ENCODE measurements at regions not wholly inside any gene's neighbourhood (a gene's known extent, or its start where the extent isn't known, plus 50 kb on each side); places are given as distances from the start of the nearest gene placed in this dataset.

DNA sequence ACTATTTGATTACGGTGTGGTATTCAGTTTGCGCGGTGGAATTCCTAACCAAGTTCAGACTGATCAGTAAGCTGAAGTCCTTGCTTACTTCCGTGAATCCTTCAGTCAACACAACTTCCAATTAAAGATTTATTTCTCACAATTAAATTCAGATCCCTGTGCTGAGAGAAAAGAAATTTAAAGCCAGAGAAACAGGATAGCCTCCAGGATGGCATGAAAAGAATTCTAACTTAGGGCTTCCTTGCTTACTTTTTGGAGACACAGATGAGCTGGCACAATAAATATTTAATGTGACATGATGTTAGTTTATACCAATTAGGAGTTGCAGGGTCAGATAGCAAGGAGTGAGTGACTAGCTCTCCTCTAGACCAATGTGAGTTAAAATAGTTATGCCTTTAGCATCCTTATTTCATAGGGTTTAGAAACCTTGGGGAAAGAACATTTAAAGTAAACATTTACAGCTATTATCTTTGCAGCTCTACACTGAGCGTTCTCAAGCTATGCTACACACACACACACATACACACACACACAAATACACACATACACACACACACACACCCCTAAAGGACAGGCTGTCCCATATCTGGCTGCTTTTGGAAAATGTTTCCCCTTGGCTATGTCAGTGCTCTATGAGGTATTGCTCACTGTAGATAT, 151.0 kb downstream of the TRIB2 start:
- CTCF ChIA-PET, result interaction anchor here (0.9 kb wide), 1 partner anchor 151 kb away, joined by 3 read pairs; the partner anchor contains the start of gene TRIB2

DNA sequence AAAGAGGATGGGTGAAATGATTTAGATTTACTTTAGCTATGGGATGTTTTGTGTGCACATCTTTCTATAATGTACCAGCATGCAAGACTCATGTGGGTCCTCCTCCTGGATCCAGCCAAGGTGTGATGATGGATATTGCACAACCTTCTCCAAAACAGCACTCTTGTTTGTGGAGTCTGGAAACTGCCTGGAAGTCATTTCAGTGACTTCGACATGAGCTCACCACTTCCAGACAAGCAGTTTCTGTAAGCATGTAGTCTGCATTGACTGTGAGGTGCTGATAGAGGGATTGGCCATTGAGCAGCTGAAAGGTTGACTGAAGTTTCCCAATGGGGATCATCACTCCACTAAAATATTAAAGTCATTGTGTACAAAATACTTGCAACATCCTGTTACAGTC, 154.0 kb downstream of the TRIB2 start:
- CTCF ChIA-PET, result no interaction called here
- Mint-ChIP-seq H3K9me3 (peaks cover 8% of the 10 kb centered on the region), H3K4me1 (peaks cover 4% of the 10 kb centered on the region), H3K27ac (no peak overlapping the region), H3K36me3 (ENCODE audit: low read depth) (peaks cover 2% of the 10 kb centered on the region), H3K4me3 (no peak overlapping the region), H3K27me3 (peaks cover 38% of the 10 kb centered on the region)
- no peak for DNase-seq
- POLR2A ChIA-PET, result no interaction called here

More for the DNA sequence above, 151.0 kb downstream of the TRIB2 start:
- DNase-seq, result no peak
- peaks cover 39% of the 10 kb centered on the region for H3K27me3 Mint-ChIP-seq
- no peaks in the 10 kb centered on the region for H3K4me1 Mint-ChIP-seq
- POLR2A ChIA-PET, result no interaction called here
- no peak overlapping the region for H3K27ac Mint-ChIP-seq
- H3K4me3 Mint-ChIP-seq, result no peak overlapping the region
- peaks cover 19% of the 10 kb centered on the region for H3K36me3 Mint-ChIP-seq (ENCODE audit: low read depth)
- H3K9me3 Mint-ChIP-seq, result peaks cover 27% of the 10 kb centered on the region

DNA sequence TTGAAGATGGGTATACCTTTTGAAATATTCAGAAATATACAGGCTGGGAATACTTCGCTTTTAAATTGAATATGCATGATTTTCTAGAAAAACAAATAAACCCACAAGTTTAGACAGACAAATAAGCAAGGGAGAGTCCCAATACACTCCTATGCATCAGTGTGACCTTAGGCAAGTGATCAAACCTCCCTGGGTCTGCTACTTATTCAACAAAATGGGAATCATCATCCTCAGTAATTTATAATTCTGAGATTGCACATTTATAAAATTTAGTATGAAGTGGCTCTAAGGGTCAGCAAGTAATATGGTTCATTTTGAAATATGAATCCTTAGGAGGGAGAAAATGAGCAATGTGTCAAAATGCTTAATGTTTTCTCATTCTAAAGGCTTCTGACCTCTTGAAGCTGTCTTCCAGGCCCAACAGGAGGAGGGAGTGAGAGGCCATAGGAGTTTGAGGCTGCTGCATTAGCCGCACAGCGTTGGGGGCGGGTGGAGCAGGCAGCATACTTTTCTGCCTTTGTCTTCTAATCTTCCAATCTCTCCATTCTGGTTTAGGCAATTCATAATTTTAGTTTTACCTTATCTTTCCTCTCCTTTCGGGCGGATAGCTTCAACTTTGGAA, 155.1 kb downstream of the TRIB2 start:
- POLR2A ChIA-PET, result no interaction called here
- CTCF ChIA-PET, result no interaction called here

GRCh38 chr2:12877761-12878160, 161.0 kb downstream of the TRIB2 start:
- H3K4me1 Mint-ChIP-seq, result peaks cover 4% of the 10 kb centered on the region
- no peak overlapping the region for H3K4me3 Mint-ChIP-seq
- no peak overlapping the region for H3K27ac Mint-ChIP-seq
- DNase-seq, result no peak
- ChIA-PET POLR2A (no interaction called here), CTCF (no interaction called here)
- H3K27me3 Mint-ChIP-seq, result peaks cover 8% of the 10 kb centered on the region
- H3K36me3 Mint-ChIP-seq (ENCODE audit: low read depth), result no peaks in the 10 kb centered on the region
- H3K9me3 Mint-ChIP-seq, result peaks cover 2% of the 10 kb centered on the region

More for the DNA sequence above, 155.1 kb downstream of the TRIB2 start:
- Mint-ChIP-seq H3K27ac (no peak overlapping the region), H3K4me1 (peaks cover 4% of the 10 kb centered on the region), H3K27me3 (peaks cover 33% of the 10 kb centered on the region), H3K36me3 (ENCODE audit: low read depth) (no peaks in the 10 kb centered on the region), H3K9me3 (peaks cover 2% of the 10 kb centered on the region), H3K4me3 (no peak overlapping the region)
- no peak for DNase-seq

DNA sequence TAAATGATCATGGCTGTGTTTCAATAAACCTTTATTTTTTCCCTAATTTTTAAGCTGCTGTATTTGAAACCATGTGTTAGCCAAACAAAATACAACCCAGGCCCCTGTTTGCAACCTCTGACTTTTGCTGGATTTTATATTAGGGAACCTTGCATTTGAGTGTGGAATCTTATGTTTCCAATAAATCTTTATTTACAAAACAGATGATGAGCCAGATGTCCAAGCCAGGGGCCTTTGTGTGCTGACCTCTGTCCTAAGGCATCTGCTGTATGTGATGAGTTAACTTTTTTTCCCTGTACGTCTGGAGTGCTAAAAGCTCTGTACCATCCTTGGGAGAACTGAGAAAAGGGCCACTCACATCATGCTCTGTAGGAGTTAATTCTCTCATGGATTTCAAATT, 162.9 kb downstream of the TRIB2 start:
- Mint-ChIP-seq H3K4me3 (no peak overlapping the region), H3K9me3 (peaks cover 2% of the 10 kb centered on the region), H3K27ac (no peak overlapping the region), H3K4me1 (no peaks in the 10 kb centered on the region), H3K36me3 (ENCODE audit: low read depth) (no peaks in the 10 kb centered on the region), H3K27me3 (no peaks in the 10 kb centered on the region)
- DNase-seq, result no peak
- CTCF ChIA-PET, result no interaction called here
- POLR2A ChIA-PET, result interaction anchor here (0.6 kb wide), 1 partner anchor 163 kb away, joined by 3 read pairs; the partner anchor contains the start of gene TRIB2

DNA sequence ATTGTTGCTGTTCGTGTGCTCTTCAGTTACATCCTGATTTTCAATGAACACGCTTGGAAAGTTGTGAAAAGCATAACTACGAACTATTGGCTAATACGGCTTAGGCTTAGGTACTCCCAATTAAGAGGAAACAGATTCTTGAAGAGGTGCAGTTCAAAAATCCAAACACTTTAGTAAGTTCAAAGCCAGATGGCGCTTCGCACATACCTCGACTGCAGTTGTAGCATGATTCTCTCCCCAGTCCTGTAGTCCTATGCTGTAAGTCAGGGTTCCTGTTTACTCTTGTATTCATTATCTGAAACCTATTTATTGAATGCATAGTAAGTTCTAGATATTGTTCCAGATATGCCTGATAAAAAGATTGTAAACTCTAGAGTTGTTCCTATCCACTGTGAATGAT, 165.2 kb downstream of the TRIB2 start:
- DNase-seq, result no peak
- ChIA-PET CTCF (no interaction called here), POLR2A (no interaction called here)
- H3K27me3 Mint-ChIP-seq, result no peaks in the 10 kb centered on the region
- no peaks in the 10 kb centered on the region for H3K4me1 Mint-ChIP-seq
- H3K9me3 Mint-ChIP-seq, result no peaks in the 10 kb centered on the region
- no peaks in the 10 kb centered on the region for H3K36me3 Mint-ChIP-seq (ENCODE audit: low read depth)
- no peak overlapping the region for H3K27ac Mint-ChIP-seq
- no peak overlapping the region for H3K4me3 Mint-ChIP-seq

DNA sequence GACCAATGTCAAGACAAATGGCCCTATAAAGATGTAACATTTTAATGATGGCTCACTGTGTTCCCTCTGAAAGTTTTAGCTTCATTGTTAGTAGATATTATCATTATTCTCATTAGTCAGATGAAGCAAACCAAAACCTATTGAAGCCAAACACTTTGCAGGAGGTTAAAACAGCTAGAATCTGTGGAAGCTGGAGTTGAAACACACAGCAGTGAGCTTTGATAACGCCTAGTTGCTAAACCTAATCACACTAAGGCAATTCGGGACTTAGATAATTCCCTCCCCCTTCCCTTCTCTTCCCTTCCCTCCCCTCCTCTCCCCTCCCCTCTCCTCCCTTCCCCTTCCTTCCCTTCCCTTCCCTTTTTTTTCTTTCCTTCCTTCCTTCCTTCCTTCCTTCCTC, 165.7 kb downstream of the TRIB2 start:
- Mint-ChIP-seq H3K27me3 (no peaks in the 10 kb centered on the region), H3K4me3 (no peak overlapping the region), H3K36me3 (ENCODE audit: low read depth) (no peaks in the 10 kb centered on the region), H3K4me1 (no peaks in the 10 kb centered on the region), H3K27ac (no peak overlapping the region), H3K9me3 (no peaks in the 10 kb centered on the region)
- no peak for DNase-seq
- ChIA-PET CTCF (no interaction called here), POLR2A (no interaction called here)

- no peak for DNase-seq
- Mint-ChIP-seq H3K36me3 (ENCODE audit: low read depth) (no peaks in the 10 kb centered on the region), H3K4me3 (no peak overlapping the region), H3K4me1 (no peaks in the 10 kb centered on the region), H3K9me3 (no peaks in the 10 kb centered on the region), H3K27me3 (no peaks in the 10 kb centered on the region), H3K27ac (no peak overlapping the region)
- POLR2A ChIA-PET, result no interaction called here
- CTCF ChIA-PET, result no interaction called here
Observed at GRCh38 chr2:12883906-12884305, 167.2 kb downstream of the TRIB2 start.

DNA sequence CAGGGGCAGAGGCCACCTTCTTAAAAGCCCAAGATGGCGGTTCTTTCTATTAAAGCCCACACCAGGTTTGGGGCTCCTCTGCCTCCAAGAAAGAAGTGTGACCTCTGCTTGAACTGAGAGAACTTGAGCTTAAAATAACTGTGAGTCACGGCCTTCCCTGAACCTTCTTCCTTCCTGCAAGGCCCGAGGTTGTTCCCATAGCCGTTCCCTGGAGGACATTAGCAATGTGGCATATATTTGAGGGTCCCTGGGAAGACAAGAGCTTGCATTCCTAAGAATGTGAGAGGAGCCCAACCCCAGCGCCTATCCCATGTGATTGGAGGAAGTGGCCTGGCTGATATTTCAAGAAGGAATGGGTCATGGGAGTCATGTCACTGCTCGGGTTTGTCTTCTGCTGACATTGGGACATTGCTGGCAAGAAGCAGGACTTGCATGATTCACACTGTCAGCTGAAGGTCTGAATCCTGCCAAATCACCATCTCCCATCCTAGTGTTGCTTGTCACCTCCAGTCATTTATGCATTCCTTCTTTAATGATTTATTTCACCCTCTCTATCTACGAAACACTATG, 168.1 kb downstream of the TRIB2 start:
- H3K36me3 Mint-ChIP-seq (ENCODE audit: low read depth), result no peaks in the 10 kb centered on the region
- no peak for DNase-seq
- H3K27me3 Mint-ChIP-seq, result peaks cover under 1% of the 10 kb centered on the region
- no peaks in the 10 kb centered on the region for H3K9me3 Mint-ChIP-seq
- ChIA-PET CTCF (no interaction called here), POLR2A (no interaction called here)
- no peaks in the 10 kb centered on the region for H3K4me1 Mint-ChIP-seq
- no peak overlapping the region for H3K4me3 Mint-ChIP-seq
- H3K27ac Mint-ChIP-seq, result no peak overlapping the region

DNA sequence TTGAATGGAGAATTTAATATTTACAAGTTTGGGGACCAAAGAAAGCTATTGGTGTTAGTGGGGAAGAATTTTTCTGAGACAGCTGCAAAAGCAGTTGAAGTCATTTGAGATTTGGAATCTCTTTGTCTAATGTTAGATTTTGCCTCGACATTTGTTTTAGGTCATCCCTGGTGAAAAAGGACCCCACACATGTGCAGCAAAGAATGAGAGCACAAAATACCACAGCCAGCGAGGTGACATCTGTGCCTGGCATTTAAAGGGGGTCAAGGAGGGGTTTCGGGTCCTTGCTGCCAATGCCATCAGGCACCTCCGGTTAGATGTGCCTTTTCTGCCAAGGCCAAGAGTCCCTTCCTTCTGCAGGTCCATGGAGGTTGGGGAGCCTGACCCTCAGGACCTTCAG, 173.3 kb downstream of the TRIB2 start:
- Mint-ChIP-seq H3K4me3 (no peak overlapping the region), H3K27me3 (peaks cover 2% of the 10 kb centered on the region), H3K27ac (no peak overlapping the region), H3K4me1 (no peaks in the 10 kb centered on the region), H3K9me3 (peaks cover 10% of the 10 kb centered on the region), H3K36me3 (ENCODE audit: low read depth) (no peaks in the 10 kb centered on the region)
- DNase-seq, result no peak
- CTCF ChIA-PET, result no interaction called here
- POLR2A ChIA-PET, result no interaction called here

- POLR2A ChIA-PET, result no interaction called here
- CTCF ChIA-PET, result no interaction called here
- Mint-ChIP-seq H3K4me1 (no peaks in the 10 kb centered on the region), H3K4me3 (no peak overlapping the region), H3K36me3 (ENCODE audit: low read depth) (peaks cover 2% of the 10 kb centered on the region), H3K27me3 (peaks cover 2% of the 10 kb centered on the region), H3K27ac (no peak overlapping the region), H3K9me3 (peaks cover 14% of the 10 kb centered on the region)
- no peak for DNase-seq
Observed at GRCh38 chr2:12890481-12890991, 173.8 kb downstream of the TRIB2 start.

GRCh38 chr2:12895017-12895416, 178.3 kb downstream of the TRIB2 start:
- POLR2A ChIA-PET, result no interaction called here
- DNase-seq, result no peak
- Mint-ChIP-seq H3K4me3 (no peak overlapping the region), H3K9me3 (peaks cover 14% of the 10 kb centered on the region), H3K4me1 (peaks cover 17% of the 10 kb centered on the region), H3K36me3 (ENCODE audit: low read depth) (peaks cover 2% of the 10 kb centered on the region), H3K27ac (no peak overlapping the region), H3K27me3 (no peaks in the 10 kb centered on the region)
- CTCF ChIA-PET, result no interaction called here

GRCh38 chr2:12896318-12896982, 179.7 kb downstream of the TRIB2 start:
- Mint-ChIP-seq H3K36me3 (ENCODE audit: low read depth) (peaks cover 2% of the 10 kb centered on the region), H3K4me1 (peaks cover 17% of the 10 kb centered on the region), H3K4me3 (no peak overlapping the region), H3K27ac (peak overlapping the region; percentile 48), H3K9me3 (peaks cover 12% of the 10 kb centered on the region), H3K27me3 (peaks cover 2% of the 10 kb centered on the region)
- ChIA-PET POLR2A (no interaction called here), CTCF (no interaction called here)
- no peak for DNase-seq

All from activated CD4-positive, alpha-beta T cell treated with anti-CD3 and anti-CD28 coated beads, Interleukin-2, amount 10 ng/mL, durations not matched to agents 7 days and 5 days (primary cell).